ENCODE measurements at regions not wholly inside any gene's neighbourhood (a gene's known extent, or its start where the extent isn't known, plus 50 kb on each side); places are given as distances from the start of the nearest gene placed in this dataset.

GRCh38 chr12:83920821-83921547, 991.6 kb downstream of the SLC6A15 start:
- TF ChIP-seq CTCF (IDR thresholded peaks at IDR 0.05) (no peak), POLR2AphosphoS5 (IDR thresholded peaks at IDR 0.05) (no peak)
